ENCODE measurements at regions not wholly inside any gene's neighbourhood (a gene's known extent, or its start where the extent isn't known, plus 50 kb on each side); places are given as distances from the start of the nearest gene placed in this dataset.
A peak's percentile ranks its signal among the peaks of the same experiment; 100 is the strongest.

DNA sequence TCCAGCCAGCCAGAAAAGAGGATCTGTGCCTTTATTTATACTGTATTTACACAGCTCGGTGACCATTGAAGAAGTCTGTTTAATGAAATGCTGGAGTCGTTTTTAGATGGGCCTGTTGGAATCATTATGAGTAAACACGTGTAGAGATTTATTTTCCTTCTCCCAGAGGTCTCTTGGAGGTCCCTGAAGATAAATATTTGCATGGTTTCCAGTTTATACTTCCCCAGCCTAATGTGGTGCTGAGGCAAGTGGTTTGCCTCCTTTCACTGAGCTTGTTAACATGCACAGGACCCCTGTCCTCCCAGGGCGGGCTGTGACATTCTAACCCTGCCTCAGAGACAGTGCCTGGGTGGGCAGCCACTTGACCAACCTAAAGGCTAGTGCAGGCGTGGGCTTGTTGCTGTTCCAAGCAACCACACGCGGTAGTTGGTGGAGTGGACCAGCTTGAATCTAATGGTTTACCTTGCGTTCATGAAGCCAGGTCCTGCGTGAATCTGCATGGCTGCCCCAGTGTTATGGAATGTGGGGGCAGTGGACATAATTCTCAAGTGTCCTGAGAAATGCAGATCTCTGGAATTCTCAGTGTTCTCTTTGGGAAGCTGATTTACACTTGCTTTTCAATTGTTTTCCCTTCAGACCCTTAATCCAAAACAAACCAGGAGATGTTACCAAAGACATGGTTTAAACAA is 130.2 kb upstream of the DLX2 start:
- DNase-seq: no peak

DNA sequence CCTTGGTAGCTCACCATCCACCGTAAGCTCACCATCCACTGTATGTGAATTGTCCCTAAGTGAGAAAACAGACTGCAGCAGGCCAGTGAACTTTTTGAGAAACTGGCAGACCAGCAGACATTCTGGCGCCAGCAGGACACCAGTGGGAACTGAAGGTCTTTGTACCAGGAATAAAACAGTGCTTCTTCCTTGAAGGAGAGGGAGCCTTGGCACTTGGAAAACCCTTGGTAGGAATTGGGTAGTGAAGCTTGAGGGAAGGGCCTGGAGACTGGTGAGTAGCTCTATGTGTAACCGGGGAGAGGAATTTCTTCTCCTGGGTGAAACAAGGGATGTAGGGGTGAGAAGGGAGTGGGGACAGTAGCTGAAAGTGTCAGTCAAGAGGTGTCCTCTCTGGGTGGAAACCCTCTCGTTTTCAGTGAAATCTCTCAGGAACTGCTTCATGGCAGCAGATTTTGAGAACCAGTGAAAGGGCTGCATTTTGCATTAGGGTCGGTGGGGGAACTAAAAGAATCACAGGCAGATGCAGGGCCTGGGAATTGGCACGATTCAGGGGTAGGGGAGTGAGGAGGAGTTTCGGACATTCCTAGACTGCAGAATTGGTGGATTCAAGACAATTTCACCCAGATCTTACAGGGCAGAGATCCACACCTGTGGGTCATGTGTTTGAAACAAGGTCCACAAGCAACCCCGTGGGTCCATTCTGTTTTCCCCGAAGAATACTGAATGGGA is 131.5 kb upstream of the DLX2 start:
- no peak for DNase-seq

DNA sequence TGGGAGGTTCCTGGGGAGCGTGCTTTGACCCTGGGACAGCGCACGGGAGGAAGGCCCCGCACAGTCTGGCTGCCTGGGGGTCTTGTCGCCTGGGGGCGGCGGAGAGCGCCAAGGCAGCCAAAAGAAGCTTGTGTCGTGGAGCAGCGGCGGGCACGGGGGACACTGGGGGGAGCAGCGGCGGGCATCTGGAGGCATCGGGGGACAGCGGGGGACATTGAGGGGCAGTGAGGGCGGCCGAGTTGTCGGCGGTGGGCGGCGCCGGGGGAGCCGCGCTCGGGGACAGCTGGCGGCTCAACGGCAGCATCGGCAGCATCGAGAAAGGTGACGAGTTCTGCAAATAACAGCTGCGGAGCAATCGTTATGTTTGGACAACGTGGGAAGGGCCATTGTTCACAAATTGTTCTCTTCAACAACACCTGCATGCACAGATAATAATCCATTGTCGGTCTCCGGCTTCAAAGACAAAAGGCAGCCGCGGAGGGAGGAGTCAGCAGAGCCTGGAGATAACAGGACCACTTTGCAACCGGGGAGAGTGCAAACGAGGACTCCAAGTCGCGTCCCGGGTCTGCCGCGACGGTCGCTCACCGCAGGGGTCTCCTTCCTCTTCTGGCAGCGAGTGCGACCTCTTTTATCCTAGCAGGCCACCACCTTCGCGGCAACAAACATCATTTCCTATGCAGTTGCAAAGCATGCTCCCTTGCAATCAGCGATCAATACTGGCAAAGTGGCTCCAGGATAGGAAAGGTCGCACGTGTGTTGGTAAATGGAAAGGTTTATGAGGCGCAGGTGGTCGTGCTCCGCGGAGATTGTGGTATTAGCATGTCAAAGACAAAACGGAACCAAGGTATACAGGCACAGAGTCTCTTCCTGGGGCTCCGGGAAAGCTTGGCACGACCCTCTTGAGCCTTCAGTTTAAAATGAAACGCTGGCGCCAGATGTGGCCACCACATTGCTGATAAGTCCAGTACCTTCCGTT is 132.3 kb upstream of the DLX2 start:
- no peak for DNase-seq

DNA sequence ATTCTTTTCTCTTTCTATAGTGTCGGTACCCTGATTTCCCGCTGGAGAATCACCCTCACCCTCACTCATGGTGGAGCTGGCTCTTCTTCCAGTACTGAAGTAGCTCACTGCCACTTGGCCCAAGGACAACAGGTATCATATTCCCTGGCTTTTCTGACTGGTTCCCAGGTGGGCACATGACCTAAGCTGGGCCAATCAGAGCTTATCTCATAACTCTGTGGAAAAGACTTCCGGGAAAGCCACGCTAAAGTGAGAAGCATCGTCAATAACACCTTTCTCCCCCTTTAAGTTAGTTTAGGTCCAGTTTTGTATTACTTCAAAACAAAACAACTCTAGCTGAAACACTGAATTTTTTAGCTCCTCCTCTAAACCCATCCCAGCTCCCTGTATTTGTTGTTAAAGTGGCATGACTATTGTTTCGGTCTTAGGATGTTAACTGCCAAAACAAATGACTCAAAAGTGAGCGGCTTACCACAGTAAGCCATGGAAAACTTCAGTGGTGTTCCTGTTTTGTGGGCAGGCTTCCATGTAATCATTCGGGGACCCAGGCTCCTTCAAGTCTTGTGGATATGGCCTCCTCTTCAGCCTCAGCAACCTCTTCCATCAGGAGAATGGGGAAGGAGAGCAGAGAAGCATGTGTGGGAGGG is 137.4 kb upstream of the DLX2 start:
- DNase-seq: no peak

DNA sequence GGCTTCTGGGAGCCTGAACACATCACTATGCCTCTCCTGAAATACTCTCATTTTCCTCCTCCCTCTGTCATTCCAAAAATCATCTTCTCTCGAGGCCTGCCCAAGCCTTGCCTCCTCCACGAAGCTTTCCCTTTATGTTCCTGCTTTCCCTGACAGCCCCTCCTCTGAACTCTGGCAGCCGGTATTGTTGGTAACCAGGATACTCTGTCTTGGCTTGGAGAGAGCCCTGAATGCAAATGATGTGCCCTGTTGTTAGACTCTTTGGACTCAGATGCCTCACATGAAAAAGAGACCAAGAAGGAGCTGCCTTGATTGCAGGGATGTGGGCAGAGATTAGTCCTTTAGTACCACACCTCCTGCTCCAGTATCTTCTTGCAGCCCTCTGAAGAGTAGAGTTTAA is 138.5 kb upstream of the DLX2 start:
- DNase-seq: no peak

DNA sequence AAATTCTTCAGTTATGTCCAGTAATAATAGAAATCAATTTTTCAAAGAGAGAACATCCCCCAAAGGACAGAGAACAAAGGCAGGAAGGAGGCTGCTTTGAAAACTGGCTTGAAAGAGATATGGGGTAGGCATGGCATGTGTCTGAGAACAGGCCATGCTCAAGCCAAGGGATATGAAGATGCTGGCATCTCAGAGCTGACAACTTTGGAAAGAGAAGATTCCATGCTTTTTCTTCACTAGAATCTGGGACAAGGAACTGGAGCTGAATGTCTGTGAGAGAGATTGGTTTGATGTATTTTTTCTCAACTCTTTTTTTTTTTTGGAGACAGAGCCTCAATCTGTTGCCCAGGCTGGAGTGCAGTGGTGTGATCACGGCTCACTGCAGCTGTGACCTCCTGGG is 139.8 kb upstream of the DLX2 start:
- no peak for DNase-seq

DNA sequence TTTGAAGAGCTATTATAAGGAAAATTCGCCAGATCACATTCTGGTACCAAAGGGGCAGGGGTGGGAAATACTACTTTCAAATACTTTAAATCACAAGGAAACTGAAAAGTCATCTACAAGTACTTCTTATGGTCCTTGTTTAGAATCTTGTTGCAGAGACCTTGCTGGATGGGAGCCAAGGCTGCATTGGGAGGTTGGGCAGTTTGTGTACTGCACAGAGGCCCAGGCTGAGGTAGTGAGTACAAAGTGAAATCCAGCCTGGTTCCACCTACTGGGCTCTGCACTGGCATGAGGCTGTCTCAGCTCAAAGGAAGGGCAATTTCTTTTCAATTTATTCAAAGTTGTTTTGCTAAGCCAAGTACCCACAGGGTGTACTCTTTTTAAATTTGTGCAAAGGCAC is 140.3 kb upstream of the DLX2 start:
- no peak for DNase-seq

DNA sequence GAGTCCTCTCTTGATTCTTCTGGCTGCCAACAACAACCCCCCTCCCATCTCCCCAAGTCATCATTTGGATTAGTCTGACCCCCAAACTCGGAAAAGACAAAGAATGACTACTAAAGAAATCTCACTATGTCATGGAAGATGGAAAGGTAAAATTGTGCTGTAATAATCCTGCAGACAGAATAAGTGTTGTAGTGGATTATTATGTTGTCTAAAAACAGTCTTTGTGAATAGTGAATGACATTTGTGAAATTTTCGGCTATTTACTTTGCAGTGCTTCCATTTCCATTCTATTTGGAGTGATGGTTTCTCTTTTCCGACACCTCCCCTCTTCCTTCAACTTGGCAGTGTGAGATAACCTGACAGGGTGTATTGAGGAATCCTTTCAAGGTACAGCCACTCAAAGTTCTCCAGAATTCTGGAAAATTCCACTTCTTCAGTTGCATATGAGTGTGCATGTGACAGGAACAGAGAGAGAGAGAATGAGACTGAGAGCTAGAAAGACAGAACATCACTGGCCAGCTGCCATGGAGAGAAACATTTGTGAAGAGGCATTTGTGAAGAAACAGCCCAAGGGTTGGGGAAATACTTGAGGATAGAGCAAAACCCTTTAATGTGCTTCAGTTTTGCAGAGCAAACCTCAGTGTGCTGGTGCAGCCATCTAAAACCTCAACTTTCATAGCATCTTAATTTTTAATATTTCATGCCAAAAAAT is 141.9 kb upstream of the DLX2 start:
- DNase-seq: no peak

DNA sequence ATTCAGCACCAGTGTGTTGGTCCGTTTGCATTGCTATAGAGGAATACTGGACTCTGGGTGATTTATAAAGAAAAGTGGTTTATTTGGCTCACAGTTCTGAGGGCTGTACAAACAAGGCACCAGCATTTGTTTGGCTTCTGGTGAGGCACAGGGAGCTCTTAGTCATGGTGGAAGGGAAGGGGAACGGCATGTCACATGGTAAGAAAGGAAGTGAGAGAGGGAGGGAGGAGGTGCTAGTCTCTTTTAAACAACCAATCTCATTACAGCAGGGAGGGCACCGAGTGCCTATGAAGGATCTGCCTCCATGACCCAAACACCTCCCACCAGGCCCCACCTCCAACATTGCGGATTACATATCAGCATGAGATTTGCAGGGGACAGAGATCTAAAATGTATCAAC is 143.9 kb upstream of the DLX2 start:
- no peak for DNase-seq

DNA sequence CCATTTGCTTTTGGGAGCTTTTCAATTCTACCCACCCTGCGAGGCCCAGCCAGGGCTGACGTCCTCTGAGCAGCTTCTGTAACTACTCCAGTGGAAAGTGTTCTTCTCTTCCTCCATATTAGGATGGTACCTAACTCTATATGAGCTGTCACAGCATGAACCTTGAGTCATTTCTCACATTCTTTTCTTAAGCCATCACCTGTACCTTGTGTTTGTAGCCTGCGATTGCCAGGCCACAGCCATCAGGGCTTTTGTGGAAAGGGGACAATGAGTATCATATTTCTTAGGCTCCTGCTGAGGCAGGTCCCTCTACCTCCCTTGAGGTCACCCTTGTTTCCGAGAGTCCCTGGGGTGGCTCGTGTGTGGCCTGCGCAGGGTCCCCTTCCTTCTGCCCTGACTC is 144.5 kb upstream of the DLX2 start:
- no peak for DNase-seq

DNA sequence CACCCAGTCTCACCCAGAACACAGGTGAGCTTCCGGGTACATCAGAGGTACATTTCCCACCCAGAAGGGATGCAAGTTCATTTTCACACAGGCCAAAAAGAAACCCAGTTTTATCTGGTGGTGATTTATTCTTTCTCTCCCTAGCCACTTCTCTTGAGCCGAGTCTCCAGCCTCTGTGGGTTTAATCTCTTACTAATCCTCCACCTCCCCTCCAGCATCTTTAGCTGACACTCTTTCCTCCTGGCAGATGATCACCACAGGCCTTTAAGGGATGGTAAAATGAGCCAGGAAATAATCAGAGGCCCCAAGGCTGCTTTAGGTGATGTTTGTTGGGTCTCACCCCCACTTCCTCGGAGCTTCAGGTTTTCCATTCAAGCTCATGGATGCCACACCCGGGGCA is 145.7 kb upstream of the DLX2 start:
- no peak for DNase-seq

DNA sequence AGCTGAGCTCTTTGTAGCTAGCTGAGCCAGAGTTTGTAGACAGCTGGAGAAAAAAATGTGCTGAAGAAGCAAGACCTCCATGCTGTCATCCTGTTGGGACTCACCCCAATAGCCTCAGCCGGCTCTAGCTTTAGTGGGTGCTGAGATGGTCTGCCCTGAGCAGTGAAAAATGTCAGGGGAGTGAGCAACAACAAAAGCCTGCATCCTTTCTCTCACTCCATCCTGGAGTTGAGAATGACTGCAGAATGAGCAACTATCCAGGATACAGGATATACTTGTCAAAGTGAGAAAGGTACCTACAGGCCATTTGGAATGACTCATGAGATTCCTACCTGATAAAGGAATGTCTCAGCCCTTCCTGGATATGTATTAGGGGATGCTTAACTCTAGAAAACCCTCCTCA is 146.1 kb upstream of the DLX2 start:
- DNase-seq: no peak

DNA sequence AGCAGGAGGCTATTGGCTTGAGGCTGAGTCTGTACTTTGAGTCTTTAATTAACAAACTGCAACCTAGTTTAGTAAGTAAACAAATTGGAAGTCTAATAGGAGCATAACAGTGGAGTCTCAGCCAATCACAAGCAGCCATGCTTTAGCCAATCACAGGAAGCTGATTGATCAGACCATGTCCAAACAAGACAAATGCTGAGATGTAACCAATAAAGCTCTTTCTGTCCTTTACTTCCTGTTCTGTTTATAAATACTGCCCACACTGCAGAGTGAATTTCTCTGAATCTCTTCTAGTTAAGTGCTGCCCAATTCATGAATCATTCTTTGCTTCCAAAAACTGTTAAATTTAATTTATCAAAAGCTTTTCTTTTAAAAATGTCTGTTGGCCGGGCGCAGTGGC is 146.6 kb upstream of the DLX2 start:
- DNase-seq: no peak

DNA sequence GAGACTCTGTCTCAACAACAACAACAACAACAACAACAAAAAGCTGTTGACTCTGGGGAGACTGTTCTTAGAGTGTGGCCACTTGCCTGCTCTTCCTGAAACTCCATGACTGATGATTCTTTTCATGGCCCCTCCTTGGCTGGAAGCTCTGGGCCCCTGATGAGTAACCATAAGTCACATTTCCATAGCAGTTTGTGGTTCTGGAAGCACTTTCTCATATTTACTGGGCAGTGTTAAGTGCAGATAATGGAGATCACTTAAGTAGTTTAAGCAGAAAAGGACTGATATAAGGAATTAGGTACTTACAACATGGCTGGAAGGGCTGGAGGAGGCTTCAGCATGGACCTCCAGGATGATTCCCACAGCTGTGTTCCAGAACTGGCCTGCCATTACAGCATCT is 147.3 kb upstream of the DLX2 start:
- DNase-seq: no peak

DNA sequence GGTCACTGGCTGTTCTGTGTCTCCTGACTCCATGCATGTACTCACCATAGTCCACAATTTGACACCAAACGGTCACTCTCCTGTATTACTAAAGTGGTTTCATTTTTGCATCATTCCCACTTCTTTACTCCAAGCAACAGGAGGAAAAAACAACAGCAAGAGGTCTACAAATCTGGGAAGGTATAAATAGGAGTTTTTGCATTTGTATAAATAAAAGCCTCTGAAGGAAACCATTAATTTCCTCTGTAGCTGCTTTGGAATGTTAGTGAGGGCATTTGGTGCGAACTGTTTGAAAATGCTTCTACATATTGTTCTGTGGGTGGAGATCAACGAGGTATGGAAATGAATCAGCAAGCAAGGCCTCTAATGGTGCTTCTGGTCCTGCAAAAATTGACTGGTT is 148.5 kb upstream of the DLX2 start:
- DNase-seq: no peak

DNA sequence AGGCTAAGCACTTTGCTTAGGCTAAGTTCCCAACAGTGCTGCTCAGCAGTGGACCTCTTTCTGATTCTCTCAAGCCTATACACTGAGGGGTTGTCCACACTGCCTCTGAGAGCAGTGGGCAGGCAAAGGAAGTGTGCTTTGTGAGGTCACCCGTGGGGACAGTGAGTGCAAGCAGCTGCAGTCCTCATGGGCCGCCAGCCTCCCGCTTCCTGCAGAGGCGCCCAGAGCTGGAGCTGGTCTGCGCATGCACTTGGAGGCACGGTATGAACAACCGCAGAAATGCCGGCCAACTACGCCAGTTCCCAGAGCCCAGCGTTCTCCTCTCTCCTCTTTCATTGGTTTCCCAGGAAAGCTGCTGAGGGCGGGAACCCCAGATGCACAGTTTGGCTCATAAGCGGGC is 149.5 kb upstream of the DLX2 start:
- DNase-seq: no peak

DNA sequence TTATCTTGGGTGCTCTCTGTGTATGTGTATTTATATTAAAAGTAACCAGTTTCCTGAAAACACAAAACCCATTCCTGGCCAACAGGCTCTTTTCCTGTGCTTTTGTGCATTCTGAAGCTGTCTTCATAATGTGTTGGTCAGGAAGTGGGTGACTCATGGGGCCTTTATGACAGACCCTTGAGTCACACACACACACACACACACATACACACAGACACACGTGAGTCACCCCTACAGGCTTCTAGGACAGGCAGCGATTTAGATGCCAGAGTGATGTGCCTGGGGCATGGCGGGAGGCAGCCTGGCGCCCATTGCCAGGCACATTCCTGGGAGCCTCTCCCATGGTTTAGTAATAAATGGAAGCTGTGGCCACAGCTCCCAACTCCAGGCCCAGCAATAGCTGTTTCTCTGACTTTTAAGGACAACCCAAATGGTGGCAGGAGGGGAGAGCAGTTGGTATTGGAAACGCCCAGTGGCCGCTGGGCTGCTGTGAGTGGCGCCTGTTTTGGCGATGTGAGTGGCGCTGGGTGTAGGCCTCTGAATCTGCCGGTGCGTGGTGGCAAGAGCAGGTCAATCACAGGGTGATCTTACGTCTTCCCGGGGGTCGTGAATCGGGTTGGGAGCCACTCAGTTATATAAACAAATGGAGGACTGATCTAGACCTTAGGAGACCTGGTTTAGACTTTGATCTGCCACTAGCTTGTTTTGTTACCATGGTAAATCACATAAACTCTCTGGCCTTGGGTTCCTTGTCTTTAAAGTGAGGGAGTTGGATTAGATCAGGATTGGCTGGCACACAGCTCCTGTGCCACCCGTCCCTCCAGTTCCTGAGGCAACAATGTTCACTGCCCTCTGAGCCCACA is 150.7 kb upstream of the DLX2 start:
- peak; percentile 56 for DNase-seq

DNA sequence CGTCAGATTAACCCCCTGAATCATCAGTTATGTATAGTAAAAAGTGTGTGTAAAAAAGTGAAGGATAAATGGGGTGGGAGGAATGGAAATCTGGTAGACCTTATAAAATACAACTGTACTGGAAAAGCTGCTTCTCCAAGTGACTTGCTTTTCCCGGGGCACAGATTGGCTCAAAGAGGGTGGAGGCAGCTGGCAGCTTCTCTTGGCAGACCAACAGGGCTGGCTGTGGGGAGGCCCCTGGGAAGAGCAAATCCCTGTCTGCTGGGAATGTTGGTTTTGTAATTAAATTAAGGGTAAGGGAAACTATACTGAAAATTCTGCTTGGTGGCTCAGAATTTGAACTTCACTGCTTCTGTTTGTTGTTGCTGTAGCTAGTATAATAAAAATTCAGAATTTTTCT is 154.2 kb upstream of the DLX2 start:
- no peak for DNase-seq

DNA sequence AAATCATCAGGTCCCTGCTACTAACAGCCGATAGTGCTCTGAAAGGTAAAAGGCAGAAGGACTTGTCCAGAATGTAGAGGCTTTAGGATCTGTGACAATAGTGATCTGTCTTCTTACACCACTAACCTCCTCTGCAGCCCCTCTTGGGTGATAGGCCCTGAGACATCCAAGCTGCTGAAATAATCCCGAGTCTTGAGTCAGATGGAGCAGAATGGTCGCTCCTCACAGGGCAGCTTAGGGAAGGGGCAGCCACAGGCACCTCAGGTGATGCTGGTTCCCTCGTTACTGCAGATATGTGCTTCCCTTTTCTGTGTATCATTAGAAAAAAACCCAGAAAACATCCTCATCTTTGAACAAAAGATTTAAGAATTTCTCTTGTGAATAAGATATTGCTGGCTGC is 157.1 kb upstream of the DLX2 start:
- DNase-seq: no peak

DNA sequence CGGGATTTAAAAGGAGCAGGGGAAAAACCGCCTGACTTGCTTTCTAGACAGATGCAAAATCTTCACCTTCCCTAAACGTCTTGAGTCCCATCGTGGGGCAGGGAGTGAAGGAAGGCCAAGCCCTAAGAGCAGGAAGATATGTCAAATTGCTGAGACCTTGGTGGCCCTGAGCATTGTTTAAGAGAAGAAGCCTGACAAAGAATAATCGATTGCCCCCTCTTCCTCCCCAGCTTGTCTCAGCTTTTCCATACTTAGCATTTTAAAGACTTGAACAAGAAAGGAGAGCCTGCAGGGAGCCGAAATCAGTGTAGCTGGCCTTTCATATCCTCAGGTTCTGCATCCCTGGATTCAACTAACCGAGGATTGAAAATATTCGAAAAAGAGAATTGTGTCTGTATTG is 157.6 kb upstream of the DLX2 start:
- DNase-seq: no peak

DNA sequence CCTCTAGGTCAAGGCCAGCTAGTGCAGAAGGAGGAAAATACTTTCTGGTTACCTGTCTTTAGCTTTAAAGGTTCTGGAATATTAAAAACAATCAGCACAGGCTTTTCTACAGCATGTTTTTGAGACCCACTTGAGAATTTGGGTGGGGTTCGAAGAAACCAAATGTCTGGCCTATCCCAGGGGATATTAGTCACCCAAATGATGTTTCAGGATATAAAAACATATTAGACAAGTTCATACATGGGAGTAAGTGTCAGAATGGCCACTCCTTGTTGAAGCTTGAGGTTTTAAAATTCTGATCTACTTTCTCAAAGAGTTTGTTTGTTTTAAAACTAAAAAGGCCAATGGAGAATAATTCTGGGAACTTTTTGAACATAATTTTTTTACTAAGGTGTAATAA is 158.6 kb upstream of the DLX2 start:
- DNase-seq: no peak

DNA sequence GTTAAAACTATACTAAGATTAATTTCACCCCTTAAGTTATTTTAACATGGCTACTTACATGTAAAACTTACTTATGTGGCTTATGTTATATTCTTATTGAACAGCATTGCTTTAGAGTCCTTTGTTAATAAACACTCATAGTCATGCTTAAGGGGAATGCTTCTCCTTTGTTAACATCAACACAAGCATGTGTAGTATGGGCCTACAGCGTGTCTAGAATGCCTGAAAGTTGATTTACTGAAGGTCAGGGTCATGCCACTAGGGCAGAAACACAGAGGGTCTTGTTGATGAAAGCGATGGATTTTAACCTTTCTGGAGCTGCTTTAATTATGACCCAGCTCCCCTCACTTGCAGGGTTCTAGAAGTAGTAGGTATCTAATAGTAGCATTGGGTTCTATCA is 159.8 kb upstream of the DLX2 start:
- DNase-seq: no peak
